GM21515 (cell line): ENCODE measurements at regions not wholly inside any gene's neighbourhood (a gene's known extent, or its start where the extent isn't known, plus 50 kb on each side); places are given as distances from the start of the nearest gene placed in this dataset.

Source experiments
- ATAC-seq: cut with Tn5 transposase; IDR thresholded peaks from one replicate; pipeline ENCODE4 v1.9.1; 2021; ENCODE audit not compliant: unreplicated experiment

DNA sequence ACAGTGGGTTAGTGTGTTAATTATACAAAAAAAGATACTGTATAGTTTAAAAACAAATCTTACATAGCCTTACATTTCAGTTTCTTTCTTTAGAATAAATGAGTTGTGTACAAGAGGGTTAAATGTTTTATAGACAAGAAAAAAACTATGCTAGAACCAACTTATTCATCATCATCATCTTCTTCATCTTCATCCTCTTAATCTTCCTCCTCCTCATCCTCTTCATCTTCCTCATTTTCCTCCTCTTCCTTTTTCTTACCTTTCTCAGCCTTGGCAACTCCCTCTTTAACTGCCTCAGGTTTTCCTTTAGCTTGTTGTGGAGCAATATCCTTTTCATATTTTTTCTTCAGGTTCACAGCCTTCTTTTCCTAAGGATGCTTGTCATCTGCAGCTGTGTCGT is 53.7 kb downstream of the RPS12 start:
- no peak for ATAC-seq

DNA sequence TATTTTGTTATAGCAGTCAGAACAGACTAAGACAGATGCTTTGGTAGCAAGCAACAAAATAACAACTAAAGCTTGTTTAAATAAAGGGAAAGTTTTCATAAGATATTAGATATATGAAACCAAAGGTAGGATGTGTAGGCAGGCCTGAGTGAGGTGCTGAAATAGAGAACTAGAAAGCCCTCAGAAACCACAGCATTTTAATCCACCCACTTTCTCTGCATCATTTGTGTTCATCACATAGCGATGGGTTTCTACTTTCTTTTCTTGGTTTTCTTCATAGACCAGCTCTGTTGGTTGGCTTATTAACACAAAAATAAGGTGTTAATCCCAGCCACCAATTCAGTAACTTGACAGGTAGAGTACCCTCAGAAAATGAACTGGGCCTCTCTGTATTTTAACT is 58.6 kb downstream of the RPS12 start:
- ATAC-seq = peak; percentile 100

DNA sequence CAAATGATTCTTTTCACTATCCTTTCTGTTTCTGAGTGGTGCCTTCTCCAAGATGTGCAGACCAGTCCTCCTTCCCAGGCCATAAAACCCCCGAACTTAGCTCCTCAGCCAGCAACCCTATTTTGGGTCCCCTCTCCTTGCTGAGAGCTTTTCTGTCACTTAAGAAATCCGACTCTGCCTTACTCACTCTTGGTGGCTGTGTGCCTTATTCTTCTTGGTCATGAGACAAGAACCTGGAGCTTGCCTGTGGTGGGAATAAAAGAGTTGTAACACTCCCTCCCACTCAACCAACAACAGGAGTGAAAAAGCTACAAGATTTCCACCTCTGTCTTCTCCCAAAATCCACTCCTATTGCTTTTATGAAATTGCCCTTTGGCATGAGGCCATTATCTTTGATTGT is 62.6 kb downstream of the RPS12 start:
- no peak for ATAC-seq

DNA sequence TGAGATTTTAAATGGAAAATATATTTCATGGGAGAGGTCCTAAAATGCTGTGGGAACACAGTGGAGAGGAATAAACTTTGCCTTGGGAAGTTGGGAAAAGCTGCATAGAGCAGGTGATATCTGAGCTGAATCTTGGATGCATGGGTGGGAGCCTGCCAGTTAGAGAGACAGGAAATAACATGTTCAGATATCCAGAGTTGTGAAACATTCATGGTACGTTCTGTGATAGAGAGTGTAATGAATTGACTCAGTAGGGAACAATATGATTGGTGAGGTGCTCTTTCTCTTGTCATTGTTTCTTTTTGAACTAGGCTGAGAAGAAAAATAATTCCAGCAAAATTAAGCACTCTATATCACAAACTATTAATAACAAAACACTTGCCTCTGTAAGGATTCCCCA is 72.8 kb downstream of the RPS12 start:
- no peak for ATAC-seq

DNA sequence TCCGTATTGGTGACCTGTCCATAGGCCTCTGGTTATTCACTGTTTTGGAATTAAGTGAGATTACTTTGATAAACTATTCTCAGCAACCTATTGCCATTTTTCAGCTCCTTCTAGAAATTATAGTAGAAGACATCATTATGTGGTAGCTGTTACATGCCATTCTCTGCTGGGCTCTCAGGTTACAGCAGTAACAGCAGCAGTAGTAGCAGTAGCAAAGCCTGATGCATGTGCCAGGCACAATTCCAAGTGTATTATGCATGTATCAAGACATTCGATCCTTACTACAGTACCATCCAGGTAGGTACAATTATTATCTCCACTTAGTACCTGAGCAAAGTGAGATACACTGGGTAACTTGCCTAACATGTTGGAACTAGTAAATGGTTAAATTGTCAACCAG is 74.3 kb downstream of the RPS12 start:
- no peak for ATAC-seq

DNA sequence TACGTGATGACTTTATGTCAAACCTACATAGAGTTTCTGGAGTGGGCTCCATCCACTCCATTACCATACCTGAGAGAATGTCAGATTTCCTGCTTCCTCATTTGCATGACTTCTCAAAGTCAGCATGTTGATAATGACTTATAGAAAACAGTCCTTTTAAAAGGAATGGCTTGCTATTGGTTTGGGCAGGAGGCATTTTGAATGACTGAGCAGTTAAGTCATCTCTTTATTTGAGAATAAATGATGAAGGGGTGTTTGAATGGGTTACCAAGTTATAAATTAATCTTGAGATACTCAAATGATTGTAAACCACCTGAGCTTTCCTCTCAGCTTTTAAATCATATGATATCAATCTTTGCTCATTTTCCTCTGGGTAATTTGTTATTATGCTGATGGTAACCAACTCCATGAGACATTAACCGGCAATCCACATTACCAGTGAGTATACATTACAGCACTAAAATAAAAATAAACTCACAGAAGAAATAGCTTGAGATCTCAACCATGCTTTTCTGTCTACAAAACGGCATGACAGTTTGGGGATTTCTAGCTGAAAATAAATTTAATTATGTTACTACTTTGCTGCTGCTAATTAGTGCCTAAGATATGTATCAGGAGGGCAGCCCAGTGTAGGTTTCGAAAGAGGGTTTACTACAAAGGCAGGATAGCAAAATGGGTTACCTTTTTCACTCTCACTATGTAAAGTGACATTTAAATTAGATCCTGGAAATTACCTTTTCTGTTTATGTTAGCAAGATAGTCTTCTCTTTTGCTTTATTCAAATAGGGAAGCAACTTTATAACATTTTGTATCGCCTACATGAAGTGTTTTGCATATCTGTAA is 78.8 kb downstream of the RPS12 start:
- ATAC-seq = no peak

DNA sequence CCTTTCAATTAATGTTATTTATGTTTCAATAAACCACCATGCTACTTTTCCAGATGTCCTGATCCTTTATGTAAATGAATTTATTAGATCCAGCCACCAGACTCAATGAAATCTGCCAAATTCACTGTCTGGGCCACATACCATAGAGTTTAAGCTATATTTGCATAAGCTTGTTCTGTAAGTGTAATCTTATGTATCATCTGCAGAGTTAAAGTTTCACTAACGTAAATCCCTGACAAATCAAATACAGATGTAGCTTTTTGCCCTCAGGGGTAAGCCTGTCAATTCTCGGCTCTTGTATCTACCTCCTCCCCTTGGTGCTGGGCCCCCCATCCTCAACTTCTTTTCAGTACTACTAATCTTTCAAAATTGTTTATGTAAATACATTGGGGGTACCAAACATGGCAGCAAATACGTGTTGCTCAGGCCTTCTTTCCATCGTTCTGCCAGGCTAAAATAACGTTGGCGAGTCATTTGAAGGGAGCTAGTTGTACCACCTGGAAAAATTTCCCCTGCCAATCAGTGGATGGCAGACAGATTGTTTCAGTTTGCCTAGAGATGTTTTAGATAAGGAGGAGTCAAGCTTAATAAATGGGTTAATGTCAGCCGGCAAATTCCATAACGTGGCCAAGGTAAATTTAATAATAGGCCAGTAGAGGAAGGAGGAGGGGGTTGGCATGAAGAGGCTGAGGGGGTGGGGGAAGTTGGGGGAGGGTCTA is 79.6 kb downstream of the RPS12 start:
- ATAC-seq = no peak

DNA sequence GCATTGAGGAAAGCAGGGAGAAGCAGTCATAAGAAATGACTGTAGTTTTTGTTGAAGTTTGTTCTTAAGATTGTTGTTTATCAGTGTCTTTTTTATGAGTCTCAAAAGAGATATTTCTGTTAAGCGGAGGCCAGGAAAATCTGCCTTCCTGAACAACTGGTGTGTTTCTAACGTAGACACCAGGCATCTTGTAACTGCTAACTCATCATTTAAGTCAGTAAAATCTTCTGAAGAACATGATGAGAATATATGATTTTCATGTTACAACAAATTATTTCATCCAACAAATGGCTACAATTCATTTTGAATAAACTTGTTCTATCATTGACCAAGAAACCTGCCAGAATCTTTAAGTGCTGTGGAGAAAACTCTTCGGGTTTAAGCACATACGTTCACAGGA is 84.0 kb downstream of the RPS12 start:
- no peak for ATAC-seq

DNA sequence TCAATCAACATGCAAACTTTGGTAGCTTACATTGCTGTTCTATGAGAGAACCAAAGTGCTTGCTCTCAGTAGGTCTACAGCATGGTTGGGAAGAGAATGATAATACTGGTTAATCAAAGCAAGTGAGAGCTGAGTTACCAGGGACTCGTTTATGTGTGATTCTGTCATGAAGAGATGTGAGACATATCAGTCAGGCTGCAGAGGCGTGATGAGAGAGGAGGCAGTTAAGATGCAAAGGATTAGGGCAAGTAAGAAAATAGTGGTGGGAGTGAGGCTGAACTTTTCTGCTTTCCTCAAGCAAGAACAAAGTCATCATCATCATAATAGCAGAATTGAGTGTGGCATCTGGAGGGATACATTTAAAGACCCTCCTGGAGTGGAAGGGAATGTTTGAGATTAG is 86.5 kb downstream of the RPS12 start:
- ATAC-seq = no peak

DNA sequence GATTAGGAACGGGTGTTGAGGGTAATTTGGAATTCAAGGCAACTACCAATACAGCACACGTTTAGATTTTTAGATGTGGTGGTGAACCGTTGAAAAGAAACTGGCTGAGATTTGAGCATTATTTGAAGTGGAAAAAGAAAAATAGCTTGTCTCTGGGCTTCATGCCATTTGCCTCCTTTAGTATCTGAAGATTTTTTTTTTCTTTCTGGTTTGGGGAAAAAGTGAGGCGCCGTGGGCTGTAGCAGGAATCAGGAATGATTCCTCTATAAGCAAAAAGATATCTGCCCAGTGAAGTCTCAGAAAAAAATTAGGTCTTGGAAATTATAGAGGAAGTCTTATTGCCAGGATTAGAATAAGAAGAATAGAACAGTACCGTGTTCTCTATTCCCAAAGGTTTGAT is 88.5 kb downstream of the RPS12 start:
- ATAC-seq = no peak

DNA sequence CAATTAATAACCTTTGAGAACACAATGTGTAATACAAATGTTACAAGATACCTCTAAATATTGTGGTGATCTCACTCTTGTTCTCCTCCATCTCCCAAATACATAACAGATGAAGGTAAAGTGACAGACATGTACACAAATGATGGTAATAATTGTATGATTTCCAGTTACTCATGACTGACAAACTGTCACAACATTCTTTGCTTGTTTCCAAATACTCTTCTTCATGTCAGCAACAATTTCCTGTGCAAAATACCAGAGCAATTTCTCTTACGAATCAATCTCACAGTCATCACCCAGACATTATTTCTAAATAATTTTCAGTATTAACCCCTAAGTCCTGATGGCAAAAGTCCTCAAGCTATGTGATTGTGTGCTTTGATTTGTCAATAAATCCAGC is 92.9 kb downstream of the RPS12 start:
- ATAC-seq = no peak

DNA sequence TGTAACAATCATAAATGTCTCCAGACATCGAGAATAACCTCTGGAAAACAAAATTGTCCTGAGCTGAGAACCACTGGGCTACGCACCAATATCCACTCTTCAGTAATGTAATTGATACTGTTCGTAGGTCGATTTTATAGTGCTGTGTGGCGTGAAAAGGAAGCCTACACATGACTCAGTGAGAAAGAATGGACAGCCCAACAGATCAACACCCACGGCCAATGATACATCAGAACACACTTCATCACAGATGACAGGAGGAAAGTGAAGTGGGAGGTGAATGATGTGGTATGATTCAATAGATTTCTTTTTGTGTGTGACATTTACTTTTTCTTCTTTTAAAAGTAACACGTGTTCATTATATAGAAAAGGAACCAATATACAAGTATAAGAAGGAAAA is 93.5 kb downstream of the RPS12 start:
- ATAC-seq = no peak

DNA sequence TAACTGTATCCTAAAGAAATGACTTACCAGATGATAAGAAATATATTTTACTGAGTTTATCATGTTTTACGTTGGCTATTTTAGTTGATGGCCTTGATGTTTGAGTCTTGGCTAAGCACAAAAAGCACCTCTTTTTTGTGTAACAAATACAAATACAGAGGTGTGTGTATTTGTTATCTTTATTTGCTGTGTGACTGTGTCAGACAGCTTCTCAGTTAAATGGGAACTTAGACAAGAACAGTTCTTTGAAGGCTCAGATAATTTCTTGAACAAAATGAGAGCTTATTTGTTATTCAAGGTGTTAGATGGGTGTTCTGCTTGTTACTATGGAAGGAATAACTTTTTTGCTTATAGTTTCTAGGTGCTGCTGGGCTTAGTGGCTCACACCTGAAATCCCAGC is 95.4 kb downstream of the RPS12 start:
- no peak for ATAC-seq

DNA sequence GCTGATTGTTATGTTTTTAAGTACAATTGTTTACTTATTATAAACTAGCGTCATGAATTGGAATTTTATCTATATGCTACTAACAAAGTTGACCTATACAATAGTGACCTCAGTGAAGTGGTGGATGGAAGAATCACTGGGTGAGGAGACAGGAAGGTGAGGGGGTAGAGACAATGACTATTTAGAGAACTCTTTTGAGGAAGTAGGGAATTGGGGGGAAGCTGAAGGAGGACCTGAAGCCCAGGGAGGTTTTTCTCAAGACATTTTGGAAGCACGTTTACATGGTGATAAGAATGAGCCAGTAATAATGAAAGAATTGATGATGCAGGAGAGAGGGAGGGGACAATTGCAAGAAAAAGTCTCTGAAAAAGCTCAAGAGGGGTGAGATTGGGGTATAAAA is 96.4 kb downstream of the RPS12 start:
- ATAC-seq = no peak

DNA sequence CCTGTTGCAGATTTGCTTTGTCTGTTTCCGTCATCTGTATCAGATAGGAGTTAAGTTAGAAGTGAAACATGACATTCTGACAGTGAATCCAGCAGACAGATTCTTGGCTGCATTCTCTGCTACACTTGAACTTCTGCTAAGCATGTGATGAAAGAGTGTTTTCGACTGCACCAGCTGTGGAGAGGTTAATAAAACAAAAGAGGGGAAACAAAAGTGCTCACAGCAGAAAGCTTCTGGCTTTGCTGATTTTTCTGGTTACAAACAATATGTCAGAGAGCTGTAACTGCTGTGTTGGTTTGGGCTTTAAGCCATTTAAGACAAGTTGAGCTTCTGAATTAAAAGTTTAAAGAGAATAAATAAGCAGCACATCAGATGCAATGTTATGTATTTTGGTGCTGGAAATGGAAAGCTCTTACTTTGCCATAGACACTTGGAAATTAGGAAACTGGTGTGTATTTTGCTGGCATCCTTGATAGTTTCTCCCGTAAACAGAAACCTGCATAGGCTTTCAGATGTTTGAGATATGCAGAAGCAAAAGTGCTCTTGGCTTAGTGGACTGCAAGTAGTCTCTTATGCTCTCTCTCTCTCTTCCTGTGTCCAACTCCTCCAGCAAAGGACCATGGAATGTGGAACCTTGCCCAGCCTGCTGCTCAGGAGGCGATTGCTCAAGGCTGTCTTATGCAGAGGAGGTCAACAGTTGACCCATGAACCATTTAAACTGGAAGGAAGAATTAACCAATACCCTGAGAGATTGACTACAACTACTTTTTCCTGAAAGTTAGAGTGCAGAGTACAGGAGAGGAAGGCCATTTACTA is 104.9 kb downstream of the RPS12 start:
- ATAC-seq = no peak

DNA sequence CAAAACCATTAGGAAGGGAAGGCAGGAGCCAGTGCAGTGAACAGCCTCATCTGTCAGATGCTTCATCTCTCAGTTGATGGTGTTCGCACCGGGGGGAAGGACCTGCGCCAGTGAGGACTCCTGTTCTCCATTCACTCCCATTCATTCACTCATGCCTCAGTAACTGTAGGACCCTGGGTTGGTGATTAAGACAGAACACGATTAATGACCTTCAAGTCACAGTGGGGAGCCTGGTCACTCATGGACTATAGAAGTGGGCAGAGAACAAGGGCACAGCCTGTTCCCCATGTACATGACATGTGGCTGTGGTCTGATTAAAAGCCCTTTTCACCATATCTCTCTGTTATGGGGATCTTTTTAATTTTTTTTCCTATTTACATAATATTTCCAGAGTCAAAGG is 113.3 kb downstream of the RPS12 start:
- no peak for ATAC-seq

DNA sequence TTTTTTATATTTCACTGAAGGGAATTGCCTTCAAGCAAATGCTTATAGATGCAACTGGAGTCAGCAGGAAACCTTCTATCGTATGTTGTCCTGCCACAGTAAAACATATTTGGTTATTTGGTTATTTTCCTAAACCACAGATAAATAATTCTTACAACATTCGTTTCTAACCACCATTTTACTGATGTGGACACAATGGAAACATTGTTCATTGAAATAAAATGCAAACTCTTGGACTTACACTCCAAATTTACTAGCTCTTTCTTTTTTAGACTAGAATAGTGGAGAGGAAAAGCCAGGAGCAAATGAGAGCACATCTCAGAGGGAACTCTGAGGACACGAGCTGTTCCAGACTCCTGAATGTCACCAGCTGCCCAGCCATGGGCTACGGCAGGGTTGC is 114.8 kb downstream of the RPS12 start:
- ATAC-seq = no peak

DNA sequence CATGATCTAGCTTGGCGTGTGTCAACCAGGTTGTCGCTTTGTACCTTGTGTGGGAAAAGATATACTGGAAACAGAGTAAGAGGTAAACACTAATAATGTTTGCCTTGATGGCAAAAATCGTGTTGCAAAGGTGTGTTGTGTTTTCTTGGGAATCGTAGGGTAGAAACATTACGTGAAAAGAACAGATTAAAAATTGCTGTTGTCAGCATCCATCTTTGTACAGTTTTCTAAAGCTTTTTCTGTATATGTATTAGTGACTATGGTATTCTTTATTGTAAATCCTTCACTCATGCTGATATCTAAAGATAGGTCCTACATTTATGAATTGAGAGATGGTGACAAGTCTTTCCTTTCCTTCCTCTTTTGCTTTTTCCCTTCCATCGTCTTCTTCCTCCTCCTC is 116.9 kb downstream of the RPS12 start:
- ATAC-seq = no peak

DNA sequence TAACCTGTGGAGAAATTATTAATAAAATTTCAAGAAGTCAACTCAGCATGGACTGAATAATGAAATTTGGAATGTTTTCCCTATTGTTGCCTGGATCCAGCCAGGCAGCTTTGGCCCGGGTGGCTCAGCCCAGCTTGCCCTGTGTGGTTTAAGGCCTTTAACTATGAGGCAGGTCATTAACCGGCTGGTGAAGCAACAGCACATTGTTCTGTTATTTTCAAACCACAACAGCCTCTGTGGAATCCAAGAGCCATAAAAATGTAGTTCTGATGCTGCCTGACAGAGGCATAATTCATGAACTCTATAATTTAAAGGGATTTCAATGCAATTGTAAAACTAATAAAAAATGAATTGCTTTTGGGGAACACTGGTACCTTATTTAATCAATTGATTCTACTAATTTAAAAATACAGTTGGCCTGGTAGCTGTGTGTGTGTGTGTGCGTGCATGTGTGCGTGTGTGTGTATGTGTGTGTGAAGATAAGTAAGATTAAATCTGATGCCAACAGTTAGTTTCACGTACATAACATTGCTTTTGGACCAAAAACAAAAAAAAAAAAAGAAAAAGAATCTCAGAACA is 117.7 kb downstream of the RPS12 start:
- ATAC-seq = no peak

DNA sequence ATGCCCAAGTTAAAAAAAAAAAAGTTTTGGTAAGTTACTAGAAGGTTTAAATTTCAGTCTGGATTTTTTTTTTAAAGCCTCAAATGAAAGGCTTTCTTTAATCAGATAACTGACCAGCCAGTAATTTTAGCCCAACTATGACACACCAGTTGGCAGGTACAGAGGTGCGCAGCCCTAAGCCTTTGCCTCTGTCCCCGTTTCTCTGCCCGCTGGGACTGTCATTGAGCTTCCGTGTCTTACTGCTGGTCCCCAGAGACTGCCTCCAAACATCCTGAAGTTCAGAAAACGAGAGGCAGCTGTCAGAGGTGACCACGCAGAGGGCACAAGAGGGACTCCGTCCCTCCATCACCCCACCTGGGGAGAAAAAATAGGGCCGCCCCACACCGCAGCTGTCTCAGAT is 118.2 kb downstream of the RPS12 start:
- no peak for ATAC-seq

DNA sequence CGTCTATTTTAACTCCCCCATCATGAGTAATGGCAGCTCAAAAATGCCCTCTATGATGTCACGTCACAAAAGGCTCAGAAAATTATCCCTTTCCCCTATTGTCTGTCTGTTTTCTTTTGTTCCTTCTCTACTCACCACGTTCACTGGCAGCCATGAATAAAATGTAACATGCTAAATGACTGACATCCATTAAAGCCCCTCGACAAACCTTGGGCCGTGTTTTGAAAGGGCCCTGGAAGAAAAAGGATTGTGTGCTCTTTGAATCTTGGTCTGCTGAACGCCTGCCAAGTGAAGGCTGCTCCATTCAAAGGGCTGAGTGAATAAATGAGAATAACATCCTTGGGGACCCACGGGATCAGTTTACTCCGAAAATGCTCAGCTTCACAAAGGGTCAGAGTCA is 118.7 kb downstream of the RPS12 start:
- no peak for ATAC-seq
